ENCODE measurements at regions not wholly inside any gene's neighbourhood (a gene's known extent, or its start where the extent isn't known, plus 50 kb on each side); places are given as distances from the start of the nearest gene placed in this dataset.

GRCh38 chr2:8361930-8362329, 319.9 kb upstream of the ID2 start:
- TF ChIP-seq CTCF (IDR thresholded peaks at IDR 0.05) (no peak), POLR2A (IDR thresholded peaks at IDR 0.05) (no peak)
